ENCODE measurements at regions not wholly inside any gene's neighbourhood (a gene's known extent, or its start where the extent isn't known, plus 50 kb on each side); places are given as distances from the start of the nearest gene placed in this dataset.

- no peak for DNase-seq (ENCODE audit: low read depth)
- ChIA-PET CTCF (interaction anchor here (0.7 to 1.3 kb wide), 2 partner anchors 14 to 92 kb away, joined by 3 to 4 read pairs; no protein-coding TSS in a partner anchor), POLR2A (no interaction called here)
- Histone ChIP-seq H3K36me3 (ENCODE audit: control insufficient read depth, insufficient read depth, low read length) (no peaks in the 10 kb centered on the region), H3K4me3 (ENCODE audit: low read depth, low read length) (no peak overlapping the region), H3K27me3 (ENCODE audit: control insufficient read depth, insufficient read depth, low read length) (no peaks in the 10 kb centered on the region)
- TF ChIP-seq CTCF (IDR thresholded peaks at IDR 0.05; ENCODE audit: insufficient read depth, low read depth, low read length) = no peak
These were observed 103.1 kb upstream of the MDM1 start for GRCh38 chr12:68435299-68435637.

GRCh38 chr12:68435816-68436215, 103.7 kb upstream of the MDM1 start:
- H3K27me3 ChIP-seq (ENCODE audit: control insufficient read depth, insufficient read depth, low read length) = no peaks in the 10 kb centered on the region
- ChIA-PET POLR2A (no interaction called here), CTCF (interaction anchor here (0.7 to 1.3 kb wide), 2 partner anchors 13 to 92 kb away, joined by 3 to 4 read pairs; no protein-coding TSS in a partner anchor)
- H3K36me3 ChIP-seq (ENCODE audit: control insufficient read depth, insufficient read depth, low read length) = no peaks in the 10 kb centered on the region
- DNase-seq (ENCODE audit: low read depth) = no peak
- no peak overlapping the region for H3K4me3 ChIP-seq (ENCODE audit: low read depth, low read length)
- no peak for TF ChIP-seq CTCF (IDR thresholded peaks at IDR 0.05; ENCODE audit: insufficient read depth, low read depth, low read length)

- ChIA-PET POLR2A (no interaction called here), CTCF (interaction anchor here (1.0 kb wide), 1 partner anchor 39 kb away, joined by 4 read pairs; no protein-coding TSS in a partner anchor)
These were observed 106.4 kb upstream of the MDM1 start for GRCh38 chr12:68438601-68439000.

GRCh38 chr12:68439368-68440045, 107.3 kb upstream of the MDM1 start:
- TF ChIP-seq CTCF (IDR thresholded peaks at IDR 0.05; ENCODE audit: insufficient read depth, low read depth, low read length) = no peak
- no peak for DNase-seq (ENCODE audit: low read depth)
- ChIA-PET CTCF (no interaction called here), POLR2A (interaction anchor here (0.5 to 1.0 kb wide), 2 partner anchors 9 to 27 kb away, joined by 3 to 11 read pairs; no protein-coding TSS in a partner anchor)
- Histone ChIP-seq H3K27me3 (ENCODE audit: control insufficient read depth, insufficient read depth, low read length) (no peaks in the 10 kb centered on the region), H3K4me3 (ENCODE audit: low read depth, low read length) (no peak overlapping the region), H3K36me3 (ENCODE audit: control insufficient read depth, insufficient read depth, low read length) (no peaks in the 10 kb centered on the region)

More at GRCh38 chr12:68438601-68439000, 106.4 kb upstream of the MDM1 start:
- no peak overlapping the region for H3K4me3 ChIP-seq (ENCODE audit: low read depth, low read length)
- no peaks in the 10 kb centered on the region for H3K36me3 ChIP-seq (ENCODE audit: control insufficient read depth, insufficient read depth, low read length)
- no peak for TF ChIP-seq CTCF (IDR thresholded peaks at IDR 0.05; ENCODE audit: insufficient read depth, low read depth, low read length)
- DNase-seq (ENCODE audit: low read depth) = no peak
- no peaks in the 10 kb centered on the region for H3K27me3 ChIP-seq (ENCODE audit: control insufficient read depth, insufficient read depth, low read length)

GRCh38 chr12:68440068-68440581, 108.0 kb upstream of the MDM1 start:
- TF ChIP-seq CTCF (IDR thresholded peaks at IDR 0.05; ENCODE audit: insufficient read depth, low read depth, low read length) = no peak
- DNase-seq (ENCODE audit: low read depth) = no peak
- H3K4me3 ChIP-seq (ENCODE audit: low read depth, low read length) = no peak overlapping the region
- H3K27me3 ChIP-seq (ENCODE audit: control insufficient read depth, insufficient read depth, low read length) = no peaks in the 10 kb centered on the region
- CTCF ChIA-PET = no interaction called here
- H3K36me3 ChIP-seq (ENCODE audit: control insufficient read depth, insufficient read depth, low read length) = no peaks in the 10 kb centered on the region
- POLR2A ChIA-PET = interaction anchor here (0.5 to 1.0 kb wide), 2 partner anchors 8 to 28 kb away, joined by 3 to 11 read pairs; no protein-coding TSS in a partner anchor
